ENCODE measurements at regions not wholly inside any gene's neighbourhood (a gene's known extent, or its start where the extent isn't known, plus 50 kb on each side); places are given as distances from the start of the nearest gene placed in this dataset. TPM values are rescaled to one million over a fixed set of nuclear protein-coding genes. Genes with fewer than 3 reads are reported as not detected.

DNA sequence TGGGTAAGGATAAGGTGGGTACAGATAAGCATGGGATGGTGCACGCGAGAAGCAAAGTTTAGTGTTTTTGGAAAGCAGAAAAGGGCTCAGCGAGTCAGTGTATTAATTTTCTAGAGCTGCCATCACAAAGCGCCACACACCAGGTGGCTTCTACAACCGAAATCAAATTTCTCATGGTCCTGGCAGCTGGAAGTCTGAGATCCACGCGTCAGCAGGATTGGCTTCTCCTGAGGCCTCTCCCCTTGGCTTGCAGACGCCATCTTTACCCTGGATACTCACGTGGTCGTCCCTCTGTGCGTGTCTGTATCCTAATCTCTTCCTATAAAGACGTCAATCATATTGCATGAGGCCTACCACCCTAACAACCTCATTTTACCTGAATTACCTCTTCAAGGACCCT is 51.5 kb upstream of the USP29 start:
- no peaks in the 10 kb centered on the region for H3K27me3 ChIP-seq
- Mint-ChIP-seq H3K27me3 (ENCODE audit: insufficient read depth, low read depth) (peaks cover 8% of the 10 kb centered on the region), H3K36me3 (no peaks in the 10 kb centered on the region), H3K4me3 (no peak overlapping the region), H3K9me3 (peaks cover 74% of the 10 kb centered on the region), H3K27ac (no peak overlapping the region), H3K4me1 (no peaks in the 10 kb centered on the region)
- TF ChIP-seq EZH2 (IDR thresholded peaks at IDR 0.05) = no peak
- TF ChIP-seq CTCF (IDR thresholded peaks at IDR 0.05) = no peak
- no peak for TF ChIP-seq EZH2phosphoT487 (IDR thresholded peaks at IDR 0.05)
- H3K9me3 ChIP-seq (ENCODE audit: low read depth) = peaks cover 14% of the 10 kb centered on the region
- no peaks in the 10 kb centered on the region for H3F3A ChIP-seq (ENCODE audit: low read depth)
- no peaks in the 10 kb centered on the region for H3K79me2 ChIP-seq (ENCODE audit: low read depth)
- H2AFZ ChIP-seq (replicated peaks) = no peak overlapping the region
- no peak overlapping the region for H3K4me2 ChIP-seq
- H3K27ac ChIP-seq = no peak overlapping the region
- no peak for DNase-seq (ENCODE audit: low spot score)
- no peaks in the 10 kb centered on the region for H3K4me1 ChIP-seq
- no peak overlapping the region for H3K9ac ChIP-seq
- H3K4me3 ChIP-seq = no peak overlapping the region
- H4K20me1 ChIP-seq (ENCODE audit: low read depth) = no peaks in the 10 kb centered on the region
- H3K36me3 ChIP-seq = no peaks in the 10 kb centered on the region

DNA sequence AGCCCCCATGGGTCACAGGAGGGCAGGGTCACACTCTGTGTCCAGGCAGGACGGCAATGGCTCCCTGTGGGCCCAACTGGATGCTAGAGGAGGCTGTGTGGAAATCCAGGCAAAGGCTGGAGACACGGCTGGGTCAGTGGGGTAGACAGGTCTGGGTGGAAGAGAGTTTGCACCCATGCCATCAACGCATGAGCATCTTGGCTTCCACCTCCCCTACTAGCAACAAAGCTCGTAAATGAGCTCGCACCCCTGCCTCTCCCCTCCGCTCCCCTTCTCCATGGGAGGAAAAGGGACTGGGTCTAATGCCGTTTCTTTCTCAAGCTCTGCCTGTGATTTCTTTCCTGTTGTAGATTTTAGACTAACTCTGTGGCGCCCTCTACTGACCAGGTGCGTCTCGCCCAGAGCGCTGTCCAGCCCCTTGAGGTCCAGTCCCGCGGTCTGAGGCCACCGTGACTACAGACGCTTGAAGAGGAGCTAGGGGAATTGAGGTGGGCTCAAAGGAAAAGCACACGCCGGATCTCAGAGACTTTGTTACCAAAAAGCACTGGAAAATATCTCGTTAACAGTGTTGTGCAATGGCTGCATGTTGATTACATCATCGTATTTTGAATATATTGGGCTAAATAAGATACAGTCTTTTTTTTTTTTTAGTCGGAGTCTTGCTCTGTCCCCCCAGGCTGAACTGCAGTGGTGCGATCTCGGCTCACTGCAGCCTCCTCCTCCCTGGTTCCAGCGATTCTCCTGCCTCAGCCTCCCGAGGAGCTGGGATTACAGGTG is 50.7 kb upstream of the USP29 start:
- Histone ChIP-seq H3K79me2 (ENCODE audit: low read depth) (no peaks in the 10 kb centered on the region), H3K4me3 (no peak overlapping the region), H3K4me1 (no peaks in the 10 kb centered on the region), H3K9ac (no peak overlapping the region), H4K20me1 (ENCODE audit: low read depth) (no peaks in the 10 kb centered on the region), H3K27me3 (no peaks in the 10 kb centered on the region), H3K27ac (no peak overlapping the region), H3F3A (ENCODE audit: low read depth) (no peaks in the 10 kb centered on the region), H3K36me3 (no peaks in the 10 kb centered on the region), H3K4me2 (no peak overlapping the region), H2AFZ (replicated peaks) (no peak overlapping the region), H3K9me3 (ENCODE audit: low read depth) (peaks cover 14% of the 10 kb centered on the region)
- no peak overlapping the region for H3K4me3 Mint-ChIP-seq
- TF ChIP-seq EZH2 (IDR thresholded peaks at IDR 0.05) (no peak), CTCF (IDR thresholded peaks at IDR 0.05) (peak; percentile 31)
- H3K27ac Mint-ChIP-seq = no peak overlapping the region
- H3K36me3 Mint-ChIP-seq = no peaks in the 10 kb centered on the region
- no peaks in the 10 kb centered on the region for H3K4me1 Mint-ChIP-seq
- H3K9me3 Mint-ChIP-seq = peaks cover 68% of the 10 kb centered on the region
- H3K27me3 Mint-ChIP-seq (ENCODE audit: insufficient read depth, low read depth) = peaks cover 8% of the 10 kb centered on the region
- DNase-seq (ENCODE audit: low spot score) = no peak

Small RNA genes in the stretch of these regions (small RNA-seq; reads per million reads assigned to genes)
- gene AC044792.1 = not detected
